ENCODE measurements at regions not wholly inside any gene's neighbourhood (a gene's known extent, or its start where the extent isn't known, plus 50 kb on each side); places are given as distances from the start of the nearest gene placed in this dataset.

- TF ChIP-seq CTCF (IDR thresholded peaks at IDR 0.05) (no peak), POLR2A (IDR thresholded peaks at IDR 0.05) (no peak)
Observed at GRCh38 chr2:2788076-2788475, 457.0 kb upstream of the MYT1L start.

All from body of pancreas (tissue), 4 donors.